Vagina (tissue), 2 donors: ENCODE measurements at regions not wholly inside any gene's neighbourhood (a gene's known extent, or its start where the extent isn't known, plus 50 kb on each side); places are given as distances from the start of the nearest gene placed in this dataset.
A peak's percentile ranks its signal among the peaks of the same experiment; 100 is the strongest.

Experiments
- DNase-seq, 2 donors: peaks; one replicate each; pipeline ENCODE4 v3.0.0-alpha.2; 2017; ENCODE audit errors: extremely low spot score in 2 of 2
- H3K27ac ChIP-seq: fragments of 200-600 bp; sonication (generic); one replicate; pipeline ENCODE4 v1.5.1; 2019
- H3K27me3 ChIP-seq: fragments of 200-600 bp; sonication (generic); one replicate; pipeline ENCODE4 v1.5.1; 2019
- H3K36me3 ChIP-seq, 2 donors: fragments of 200-600 bp; sonication (generic); one replicate each; pipeline ENCODE4 v1.5.1; 2017 to 2019
- H3K4me1 ChIP-seq: fragments of 200-600 bp; sonication (generic); one replicate; pipeline ENCODE4 v1.5.1; 2019
- H3K4me3 ChIP-seq, 2 donors: fragments of 200-600 bp; sonication (generic); 1 replicate in 1 of 2; 2 replicates in 1 of 2; pipeline ENCODE4 v1.5.1; 2016 to 2019
- H3K9me3 ChIP-seq: fragments of 200-600 bp; sonication (generic); one replicate; pipeline ENCODE4 v1.5.1; 2019
- POLR2A ChIP-seq, 2 donors: fragments of 450-650 bp; IDR thresholded peaks; one replicate each; pipeline ENCODE4 v1.6.1; 2017; ENCODE audit warnings: antibody characterized with exemption in 2 of 2, mild to moderate bottlenecking in 2 of 2, moderate library complexity in 2 of 2
- POLR2AphosphoS5 ChIP-seq, 2 donors: sonication (generic); formaldehyde crosslinking; IDR thresholded peaks; one replicate each; pipeline ENCODE4 v1.9.0; 2017; ENCODE audit warnings: antibody characterized with exemption in 2 of 2, mild to moderate bottlenecking in 2 of 2, low read depth in 1 of 2; ENCODE audit not compliant: insufficient read depth in 1 of 2
- intact Hi-C: fragments of 100-400 bp; cut with DNase I; formaldehyde crosslinking; loops from one replicate; pipeline ENCODE4 v1.15.1; 2023
- TF ChIP-seq, protein P1 (sequence below), 3 experiments: fragments of 450-650 bp in 2 of 3; fragments of 200-600 bp in 1 of 3; sonication (generic) in 1 of 3; IDR thresholded peaks; one replicate each; pipeline ENCODE4 v1.5.1; 2017 to 2019; ENCODE audit warnings: antibody characterized with exemption in 3 of 3, mild to moderate bottlenecking in 2 of 3, moderate library complexity in 2 of 3

GRCh38 chr13:40389081-40389641 lies 277.3 kb downstream of the FOXO1 start:
- H3K36me3 ChIP-seq: no peaks in the 10 kb centered on the region
- DNase-seq: no peak
- no peaks in the 10 kb centered on the region for H3K9me3 ChIP-seq
- no peak for TF ChIP-seq POLR2AphosphoS5 (IDR thresholded peaks at IDR 0.05; ENCODE audit: insufficient read depth in 1 of 2, low read depth in 1 of 2)
- TF ChIP-seq, protein P1, sequence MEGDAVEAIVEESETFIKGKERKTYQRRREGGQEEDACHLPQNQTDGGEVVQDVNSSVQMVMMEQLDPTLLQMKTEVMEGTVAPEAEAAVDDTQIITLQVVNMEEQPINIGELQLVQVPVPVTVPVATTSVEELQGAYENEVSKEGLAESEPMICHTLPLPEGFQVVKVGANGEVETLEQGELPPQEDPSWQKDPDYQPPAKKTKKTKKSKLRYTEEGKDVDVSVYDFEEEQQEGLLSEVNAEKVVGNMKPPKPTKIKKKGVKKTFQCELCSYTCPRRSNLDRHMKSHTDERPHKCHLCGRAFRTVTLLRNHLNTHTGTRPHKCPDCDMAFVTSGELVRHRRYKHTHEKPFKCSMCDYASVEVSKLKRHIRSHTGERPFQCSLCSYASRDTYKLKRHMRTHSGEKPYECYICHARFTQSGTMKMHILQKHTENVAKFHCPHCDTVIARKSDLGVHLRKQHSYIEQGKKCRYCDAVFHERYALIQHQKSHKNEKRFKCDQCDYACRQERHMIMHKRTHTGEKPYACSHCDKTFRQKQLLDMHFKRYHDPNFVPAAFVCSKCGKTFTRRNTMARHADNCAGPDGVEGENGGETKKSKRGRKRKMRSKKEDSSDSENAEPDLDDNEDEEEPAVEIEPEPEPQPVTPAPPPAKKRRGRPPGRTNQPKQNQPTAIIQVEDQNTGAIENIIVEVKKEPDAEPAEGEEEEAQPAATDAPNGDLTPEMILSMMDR (IDR thresholded peaks at IDR 0.05): no peak
- no peak for TF ChIP-seq POLR2A (IDR thresholded peaks at IDR 0.05)
- H3K27ac ChIP-seq: no peak overlapping the region
- no peaks in the 10 kb centered on the region for H3K4me1 ChIP-seq
- no peak overlapping the region for H3K4me3 ChIP-seq
- intact Hi-C loops: no loop called here
- H3K27me3 ChIP-seq: no peaks in the 10 kb centered on the region

- Histone ChIP-seq H3K4me1 (no peaks in the 10 kb centered on the region), H3K27ac (no peak overlapping the region), H3K36me3 (no peaks in the 10 kb centered on the region), H3K4me3 (no peak overlapping the region), H3K9me3 (no peaks in the 10 kb centered on the region), H3K27me3 (no peaks in the 10 kb centered on the region)
- no peak for DNase-seq
- intact Hi-C loops: no loop called here
- TF ChIP-seq, protein P1 (IDR thresholded peaks at IDR 0.05): no peak
- no peak for TF ChIP-seq POLR2AphosphoS5 (IDR thresholded peaks at IDR 0.05; ENCODE audit: insufficient read depth in 1 of 2, low read depth in 1 of 2)
Measured at GRCh38 chr13:40390401-40390916, 276.0 kb downstream of the FOXO1 start.

DNA sequence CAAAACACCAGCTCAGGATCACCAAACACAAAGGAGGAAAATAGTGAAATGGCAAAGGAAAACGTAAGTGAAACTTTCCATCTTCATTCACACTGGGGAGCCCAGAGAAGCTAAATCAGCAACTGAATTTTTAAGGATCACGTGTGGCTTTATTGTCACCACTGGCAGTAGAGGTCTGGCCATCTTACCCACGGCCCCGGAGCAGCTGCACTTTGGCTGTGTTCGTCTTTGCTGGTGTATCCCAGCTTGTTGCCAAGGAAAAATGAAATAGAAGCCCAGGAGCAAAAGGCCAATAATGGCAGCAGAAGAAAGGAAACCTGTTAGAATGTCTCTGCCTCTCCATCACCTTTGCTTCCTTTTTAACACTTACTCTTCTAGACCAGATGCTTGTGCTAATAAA lies 274.7 kb downstream of the FOXO1 start:
- H3K9me3 ChIP-seq: no peaks in the 10 kb centered on the region
- no peak for TF ChIP-seq POLR2AphosphoS5 (IDR thresholded peaks at IDR 0.05; ENCODE audit: insufficient read depth in 1 of 2, low read depth in 1 of 2)
- TF ChIP-seq, protein P1 (IDR thresholded peaks at IDR 0.05): no peak
- TF ChIP-seq POLR2A (IDR thresholded peaks at IDR 0.05): no peak
- DNase-seq: no peak
- intact Hi-C loops: no loop called here
- no peak overlapping the region for H3K27ac ChIP-seq
- H3K27me3 ChIP-seq: no peaks in the 10 kb centered on the region
- no peak overlapping the region for H3K4me3 ChIP-seq
- H3K4me1 ChIP-seq: no peaks in the 10 kb centered on the region
- no peaks in the 10 kb centered on the region for H3K36me3 ChIP-seq

- no peak for DNase-seq
- H3K27me3 ChIP-seq: no peaks in the 10 kb centered on the region
- no peaks in the 10 kb centered on the region for H3K36me3 ChIP-seq
- intact Hi-C loops: no loop called here
- H3K4me3 ChIP-seq: no peak overlapping the region
- no peak overlapping the region for H3K27ac ChIP-seq
- H3K9me3 ChIP-seq: no peaks in the 10 kb centered on the region
- no peak for TF ChIP-seq POLR2AphosphoS5 (IDR thresholded peaks at IDR 0.05; ENCODE audit: insufficient read depth in 1 of 2, low read depth in 1 of 2)
- TF ChIP-seq, protein P1 (IDR thresholded peaks at IDR 0.05): no peak
- TF ChIP-seq POLR2A (IDR thresholded peaks at IDR 0.05): no peak
- no peaks in the 10 kb centered on the region for H3K4me1 ChIP-seq
Measured at GRCh38 chr13:40394304-40394985, 272.0 kb downstream of the FOXO1 start.

DNA sequence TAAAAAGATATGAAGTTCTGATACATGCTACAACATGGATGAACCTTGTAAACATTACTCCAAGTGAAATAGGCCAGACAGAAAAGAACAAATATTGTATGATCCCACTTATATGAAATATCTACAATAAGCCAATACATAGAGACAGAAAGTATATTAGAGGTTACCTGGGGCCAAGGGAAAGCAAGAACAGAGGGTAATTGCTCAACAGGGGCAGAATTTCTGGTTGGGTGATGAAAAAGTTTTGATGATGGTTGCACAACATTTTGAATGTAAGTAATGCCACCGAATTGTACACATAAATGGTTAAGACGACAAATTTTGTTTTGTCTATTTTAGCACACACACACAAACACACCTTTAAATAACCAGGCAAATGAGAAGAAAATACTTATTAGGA lies 268.4 kb downstream of the FOXO1 start:
- no peak overlapping the region for H3K27ac ChIP-seq
- H3K4me3 ChIP-seq: no peak overlapping the region
- H3K36me3 ChIP-seq: no peaks in the 10 kb centered on the region
- H3K4me1 ChIP-seq: peaks cover 22% of the 10 kb centered on the region
- H3K27me3 ChIP-seq: no peaks in the 10 kb centered on the region
- no peaks in the 10 kb centered on the region for H3K9me3 ChIP-seq
- intact Hi-C loops: no loop called here
- TF ChIP-seq, protein P1 (IDR thresholded peaks at IDR 0.05): no peak
- TF ChIP-seq POLR2A (IDR thresholded peaks at IDR 0.05) (no peak), POLR2AphosphoS5 (IDR thresholded peaks at IDR 0.05; ENCODE audit: insufficient read depth in 1 of 2, low read depth in 1 of 2) (peak in 1 of 2 donors; percentile 14)
- no peak for DNase-seq
